ENCODE measurements at regions not wholly inside any gene's neighbourhood (a gene's known extent, or its start where the extent isn't known, plus 50 kb on each side); places are given as distances from the start of the nearest gene placed in this dataset.

DNA sequence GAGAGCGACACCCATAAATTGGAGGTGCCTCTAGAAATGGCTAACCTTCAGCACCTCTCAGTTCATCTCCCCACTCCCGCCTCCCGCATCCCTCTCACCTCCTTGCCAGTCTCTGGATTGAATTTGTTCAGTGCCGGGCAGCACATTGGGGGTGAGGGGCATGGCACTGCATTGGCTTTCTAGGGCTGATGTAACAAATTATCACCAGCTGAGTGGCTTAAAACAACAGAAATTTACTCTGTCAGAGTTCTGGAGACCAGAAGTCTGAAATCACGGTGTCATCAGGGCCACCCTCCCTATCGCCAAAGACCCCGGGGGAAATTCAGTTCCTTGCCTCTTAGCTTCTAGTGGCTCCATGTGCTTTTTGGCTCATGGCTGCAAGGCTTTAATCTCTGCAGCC lies 105.1 kb upstream of the RBPJ start:
- no peak overlapping the region for H3K27ac Mint-ChIP-seq
- no peaks in the 10 kb centered on the region for H3K36me3 Mint-ChIP-seq
- H3K27me3 Mint-ChIP-seq, result peaks cover 17% of the 10 kb centered on the region
- H3K4me1 Mint-ChIP-seq, result peaks cover 19% of the 10 kb centered on the region
- DNase-seq (ENCODE audit: low spot score in 2 of 2) (no peak), ATAC-seq (ENCODE audit: low read depth) (no peak)
- H3K9me3 Mint-ChIP-seq, result peaks cover 2% of the 10 kb centered on the region
- H3K4me3 Mint-ChIP-seq, result no peak overlapping the region

DNA sequence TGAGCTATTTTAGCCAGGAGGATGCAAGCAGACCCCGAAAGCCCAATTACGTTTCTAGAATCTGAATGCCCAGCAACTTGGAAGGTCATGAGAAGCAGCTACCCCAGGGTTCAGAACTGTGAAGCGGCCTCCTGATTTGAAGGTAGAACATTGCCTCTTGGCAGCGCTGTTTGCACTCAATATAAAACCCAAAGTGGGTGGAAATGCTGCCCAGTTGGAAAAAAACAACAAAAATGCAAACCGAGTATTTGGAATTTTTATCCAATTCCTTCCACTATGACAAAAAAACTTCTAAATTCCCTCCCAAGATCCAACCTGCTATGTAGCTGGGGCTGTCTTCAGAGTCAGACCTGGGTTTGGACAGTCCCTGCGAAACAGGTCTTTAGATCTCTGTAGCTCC lies 103.3 kb upstream of the RBPJ start:
- DNase-seq (ENCODE audit: low spot score in 2 of 2) (no peak), ATAC-seq (ENCODE audit: low read depth) (no peak)
- H3K9me3 Mint-ChIP-seq, result peaks cover 2% of the 10 kb centered on the region
- peaks cover 14% of the 10 kb centered on the region for H3K27me3 Mint-ChIP-seq
- H3K4me3 Mint-ChIP-seq, result no peak overlapping the region
- H3K27ac Mint-ChIP-seq, result peak overlapping the region; percentile 92
- peaks cover 19% of the 10 kb centered on the region for H3K4me1 Mint-ChIP-seq
- no peaks in the 10 kb centered on the region for H3K36me3 Mint-ChIP-seq

DNA sequence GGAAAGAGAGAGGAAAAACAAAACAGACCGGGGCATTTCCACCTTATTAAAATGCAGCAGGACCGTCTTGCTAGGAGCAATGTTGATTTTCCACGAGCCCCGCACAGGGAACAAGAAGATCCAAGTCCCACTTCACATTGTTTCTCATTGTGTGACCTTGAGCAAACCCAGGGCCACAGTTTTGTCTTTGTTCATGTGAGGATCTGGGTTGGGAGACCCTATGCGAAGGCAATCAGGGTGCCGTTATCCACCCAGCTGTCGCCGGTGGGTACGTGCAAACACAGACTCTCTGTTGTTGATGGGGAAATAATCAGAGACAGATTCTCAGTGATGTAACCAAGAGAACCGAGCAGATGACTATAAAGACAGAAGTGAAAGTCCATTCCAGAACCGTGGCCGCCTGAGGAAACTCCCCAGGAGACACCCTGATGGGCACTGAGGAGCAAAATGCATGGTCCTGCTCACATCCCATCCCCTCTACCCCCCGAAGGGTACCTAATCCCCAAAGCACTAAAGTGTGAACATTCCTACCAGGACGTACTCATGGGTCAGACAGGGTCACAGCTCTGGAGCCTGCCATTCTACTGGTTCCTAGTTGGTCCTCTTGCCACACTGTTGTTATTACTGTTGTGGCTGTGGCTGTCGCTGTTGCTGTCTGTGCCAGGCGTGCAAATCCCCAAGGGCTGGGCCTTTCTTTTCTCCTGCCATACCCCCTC lies 102.7 kb upstream of the RBPJ start:
- H3K4me1 Mint-ChIP-seq, result peaks cover 19% of the 10 kb centered on the region

DNA sequence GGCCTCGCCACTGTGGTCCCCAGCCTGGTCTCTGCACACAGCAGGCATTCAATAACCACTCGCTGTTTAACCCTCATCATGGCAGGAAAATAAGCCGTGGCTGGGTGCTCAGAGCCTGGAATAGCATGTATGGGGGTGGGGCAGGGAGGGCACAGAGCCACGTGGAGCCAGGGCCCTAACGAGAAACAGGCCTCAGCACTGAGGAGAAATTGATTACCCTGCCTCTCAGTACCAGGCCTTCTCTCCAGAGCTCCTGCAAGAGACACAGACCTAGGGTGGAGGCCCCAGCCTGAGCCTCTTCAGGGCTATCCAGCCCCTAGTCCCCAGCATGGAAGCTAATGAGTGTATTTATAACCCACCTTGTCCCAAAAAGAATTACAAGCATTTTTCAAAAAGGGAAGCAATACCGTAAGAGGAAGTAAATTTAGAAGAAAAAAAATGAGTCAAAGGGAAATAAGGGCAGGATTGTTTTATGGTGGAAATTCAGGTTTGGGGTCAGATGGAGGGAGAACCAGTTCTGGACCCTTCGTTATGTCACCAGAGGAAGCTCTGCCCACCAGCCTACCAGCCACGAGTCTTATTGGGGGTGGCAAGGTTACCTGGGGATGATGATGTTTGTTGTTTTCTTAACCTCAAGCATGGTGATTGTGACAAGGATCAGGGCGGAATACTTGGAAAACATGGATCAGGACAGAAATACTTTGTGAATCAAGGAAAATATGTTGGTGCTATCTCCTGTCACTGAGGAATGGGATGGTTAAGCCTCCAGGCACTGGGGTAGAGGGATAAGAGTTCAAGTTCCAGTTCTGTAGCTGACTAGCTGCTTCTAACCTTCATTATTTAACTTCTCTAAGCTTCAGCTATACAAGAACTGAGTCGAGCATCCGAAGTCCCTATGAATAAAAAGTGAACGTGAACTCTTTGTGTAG lies 101.9 kb upstream of the RBPJ start:
- Mint-ChIP-seq H3K36me3 (no peaks in the 10 kb centered on the region), H3K4me3 (peak overlapping the region; percentile 55), H3K27me3 (peaks cover 8% of the 10 kb centered on the region), H3K9me3 (peaks cover 1% of the 10 kb centered on the region), H3K4me1 (peaks cover 17% of the 10 kb centered on the region), H3K27ac (peak overlapping the region; percentile 92)
- ATAC-seq (ENCODE audit: low read depth) (peak; percentile 6), DNase-seq (ENCODE audit: low spot score in 2 of 2) (no peak)

More for the DNA sequence above, 102.7 kb upstream of the RBPJ start:
- peak overlapping the region; percentile 92 for H3K27ac Mint-ChIP-seq
- peak; percentile 14 to 43 for DNase-seq (ENCODE audit: low spot score in 2 of 2)
- peak; percentile 87 for ATAC-seq (ENCODE audit: low read depth)
- H3K27me3 Mint-ChIP-seq, result peaks cover 15% of the 10 kb centered on the region
- H3K9me3 Mint-ChIP-seq, result peaks cover 2% of the 10 kb centered on the region
- H3K4me3 Mint-ChIP-seq, result peak overlapping the region; percentile 55
- H3K36me3 Mint-ChIP-seq, result no peaks in the 10 kb centered on the region

DNA sequence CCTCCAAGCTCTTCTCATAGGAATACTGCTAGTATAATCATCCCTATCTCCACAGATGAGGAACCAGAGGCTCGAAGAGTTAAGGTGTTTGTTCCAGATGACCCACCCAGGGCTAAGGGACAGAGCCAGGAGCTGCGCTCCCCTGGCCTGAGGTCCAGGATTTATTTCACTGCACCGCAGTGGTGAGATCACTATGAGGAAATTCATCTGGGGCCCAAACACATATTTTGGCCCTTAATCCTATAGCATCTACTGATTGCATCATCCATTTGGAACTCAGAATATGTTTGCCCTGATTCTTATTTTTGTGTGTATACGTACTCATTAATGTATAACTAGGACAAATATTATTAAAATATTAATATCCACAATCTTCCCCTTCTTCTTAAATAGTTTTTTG lies 100.1 kb upstream of the RBPJ start:
- Mint-ChIP-seq H3K4me1 (peaks cover 15% of the 10 kb centered on the region), H3K9me3 (no peaks in the 10 kb centered on the region), H3K27me3 (peaks cover 5% of the 10 kb centered on the region), H3K27ac (no peak overlapping the region), H3K4me3 (no peak overlapping the region), H3K36me3 (no peaks in the 10 kb centered on the region)
- DNase-seq (ENCODE audit: low spot score in 2 of 2) (no peak), ATAC-seq (ENCODE audit: low read depth) (no peak)

DNA sequence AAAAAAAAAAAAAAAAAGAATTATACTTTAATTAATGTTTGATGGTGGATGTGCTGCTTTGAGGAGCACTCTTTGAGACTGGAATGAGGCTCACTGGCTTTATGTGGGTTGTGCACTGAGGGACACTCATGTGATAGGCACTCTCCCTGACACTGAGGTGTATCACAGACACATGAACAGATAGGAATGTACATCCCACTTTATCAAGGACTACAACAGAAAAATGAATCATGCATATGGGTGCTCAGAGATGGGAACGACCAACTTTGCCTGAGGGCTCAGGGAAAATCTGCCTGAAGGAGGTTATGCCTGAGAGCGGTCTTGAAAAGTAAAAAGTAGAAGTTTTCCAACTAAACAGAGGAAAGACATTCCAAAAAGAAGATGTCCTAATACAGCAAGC lies 97.7 kb upstream of the RBPJ start:
- no peak overlapping the region for H3K27ac Mint-ChIP-seq
- no peaks in the 10 kb centered on the region for H3K36me3 Mint-ChIP-seq

DNA sequence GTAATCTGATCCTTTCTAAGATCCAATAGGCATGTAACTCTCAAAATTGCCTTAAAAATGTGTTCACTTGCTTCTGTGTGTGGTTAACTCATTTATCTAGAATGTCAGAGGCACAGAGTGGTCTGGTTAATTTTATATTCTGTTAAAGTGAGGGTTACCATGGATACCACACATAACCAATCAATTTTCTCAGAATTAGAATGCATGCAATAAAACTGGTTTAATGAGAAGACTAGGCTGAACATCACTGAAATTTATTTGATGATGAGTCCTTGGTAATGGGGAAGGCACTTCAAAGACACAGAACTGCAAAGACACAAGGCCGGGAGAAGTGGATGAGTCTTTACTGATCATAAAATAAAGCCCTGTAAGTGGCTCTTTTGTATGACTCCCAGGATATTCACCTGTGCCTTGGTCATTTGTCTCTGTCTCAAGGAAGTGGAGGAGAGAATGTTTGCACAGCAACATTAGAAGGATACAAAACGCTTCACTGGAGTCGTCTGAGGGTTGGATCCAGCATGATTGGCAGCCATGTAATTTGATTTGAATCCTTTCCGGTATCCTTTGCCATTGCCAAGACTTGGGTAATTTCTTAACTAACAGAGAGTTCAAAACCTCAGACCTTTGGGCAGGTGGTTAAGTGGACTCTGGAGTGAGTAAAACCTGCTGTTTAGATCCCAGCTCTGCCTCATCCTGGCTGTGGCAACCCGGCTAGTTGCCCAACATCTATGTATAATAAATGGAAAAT lies 94.0 kb upstream of the RBPJ start:
- H3K27me3 Mint-ChIP-seq, result peaks cover 3% of the 10 kb centered on the region
- H3K4me1 Mint-ChIP-seq, result no peaks in the 10 kb centered on the region
- ATAC-seq (ENCODE audit: low read depth) (no peak), DNase-seq (ENCODE audit: low spot score in 2 of 2) (no peak)
- no peak overlapping the region for H3K4me3 Mint-ChIP-seq
- no peaks in the 10 kb centered on the region for H3K9me3 Mint-ChIP-seq
- H3K27ac Mint-ChIP-seq, result no peak overlapping the region
- H3K36me3 Mint-ChIP-seq, result no peaks in the 10 kb centered on the region

More for the DNA sequence above, 97.7 kb upstream of the RBPJ start:
- no peaks in the 10 kb centered on the region for H3K9me3 Mint-ChIP-seq
- ATAC-seq (ENCODE audit: low read depth) (no peak), DNase-seq (ENCODE audit: low spot score in 2 of 2) (no peak)
- H3K4me3 Mint-ChIP-seq, result no peak overlapping the region
- H3K4me1 Mint-ChIP-seq, result peaks cover 9% of the 10 kb centered on the region
- peaks cover 3% of the 10 kb centered on the region for H3K27me3 Mint-ChIP-seq

DNA sequence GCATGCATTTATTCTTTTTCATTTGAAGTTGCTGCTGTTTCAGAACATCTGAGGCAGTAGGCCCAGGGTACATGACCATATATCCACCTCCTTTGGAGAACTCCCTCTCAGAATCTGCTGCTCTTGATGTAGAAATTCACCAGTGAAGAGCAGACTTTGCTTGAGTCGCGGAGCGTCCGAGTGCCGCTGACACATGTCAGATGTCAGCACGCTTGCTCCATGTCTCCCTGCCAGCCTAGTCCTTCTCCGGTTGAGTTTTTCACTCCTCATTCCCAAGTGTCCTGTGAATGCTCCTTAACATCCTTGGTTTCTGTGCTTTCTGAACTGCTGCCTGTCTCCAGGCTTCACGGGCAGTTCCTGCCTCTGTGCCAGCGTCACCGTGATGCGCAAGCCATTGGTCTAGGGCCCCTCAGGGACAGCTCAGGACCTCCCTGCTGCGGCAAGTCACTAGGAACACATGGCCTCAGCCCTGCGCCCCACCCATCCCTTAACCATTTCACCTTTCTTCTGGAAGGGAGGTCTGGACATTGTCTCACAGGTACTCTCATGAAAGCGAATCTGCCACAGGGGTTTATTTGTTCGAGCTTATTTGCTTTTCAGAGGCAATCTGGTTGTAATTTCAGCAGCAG lies 93.1 kb upstream of the RBPJ start:
- Mint-ChIP-seq H3K27me3 (peaks cover 1% of the 10 kb centered on the region), H3K27ac (no peak overlapping the region), H3K36me3 (no peaks in the 10 kb centered on the region), H3K4me3 (no peak overlapping the region), H3K9me3 (no peaks in the 10 kb centered on the region), H3K4me1 (no peaks in the 10 kb centered on the region)
- ATAC-seq (ENCODE audit: low read depth) (no peak), DNase-seq (ENCODE audit: low spot score in 2 of 2) (no peak)

DNA sequence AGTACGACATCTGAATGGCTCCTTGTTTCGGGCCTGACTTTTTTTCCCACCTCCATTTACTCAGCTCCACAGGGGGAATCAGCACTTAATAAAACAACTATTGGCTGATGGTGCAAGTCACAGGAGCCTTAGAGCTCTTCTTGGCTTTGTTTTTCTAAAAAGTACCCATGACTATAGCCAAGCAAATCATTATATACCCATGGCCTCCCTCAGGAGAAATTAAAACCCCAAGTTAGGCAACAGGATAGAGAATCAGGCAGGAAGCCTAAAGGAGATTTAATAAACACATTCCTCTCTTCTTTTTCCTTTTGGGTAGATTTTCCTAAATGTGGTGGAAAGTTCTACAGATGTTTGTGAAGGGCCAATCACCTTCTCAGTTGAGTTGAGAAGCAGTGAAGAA lies 91.9 kb upstream of the RBPJ start:
- Mint-ChIP-seq H3K4me1 (no peaks in the 10 kb centered on the region), H3K4me3 (no peak overlapping the region), H3K27me3 (peaks cover 4% of the 10 kb centered on the region), H3K36me3 (no peaks in the 10 kb centered on the region), H3K9me3 (no peaks in the 10 kb centered on the region), H3K27ac (no peak overlapping the region)
- DNase-seq (ENCODE audit: low spot score in 2 of 2) (no peak), ATAC-seq (ENCODE audit: low read depth) (no peak)

DNA sequence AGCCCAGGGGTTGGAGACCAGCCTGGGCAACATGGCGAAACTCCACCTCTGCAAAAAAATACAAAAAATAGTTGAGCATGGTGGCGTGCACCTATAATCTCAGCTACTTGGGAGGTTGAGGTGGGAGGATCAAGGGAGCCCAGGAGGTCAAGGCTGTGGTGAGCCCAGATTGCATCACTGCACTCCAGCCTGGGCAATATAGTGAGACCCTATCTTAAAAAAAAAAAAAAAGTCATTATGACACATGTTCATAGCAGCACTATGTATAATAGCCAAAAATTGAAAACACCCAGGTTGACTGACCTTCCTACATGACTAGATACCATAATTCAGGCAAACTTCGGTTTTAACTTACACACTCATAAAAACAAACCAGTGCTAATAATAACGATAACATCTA lies 90.8 kb upstream of the RBPJ start:
- H3K27ac Mint-ChIP-seq, result no peak overlapping the region
- no peaks in the 10 kb centered on the region for H3K9me3 Mint-ChIP-seq
- ATAC-seq (ENCODE audit: low read depth), result no peak
- H3K27me3 Mint-ChIP-seq, result peaks cover 4% of the 10 kb centered on the region
- H3K36me3 Mint-ChIP-seq, result no peaks in the 10 kb centered on the region
- no peak for DNase-seq (ENCODE audit: low spot score in 2 of 2)
- no peak overlapping the region for H3K4me3 Mint-ChIP-seq
- no peaks in the 10 kb centered on the region for H3K4me1 Mint-ChIP-seq

DNA sequence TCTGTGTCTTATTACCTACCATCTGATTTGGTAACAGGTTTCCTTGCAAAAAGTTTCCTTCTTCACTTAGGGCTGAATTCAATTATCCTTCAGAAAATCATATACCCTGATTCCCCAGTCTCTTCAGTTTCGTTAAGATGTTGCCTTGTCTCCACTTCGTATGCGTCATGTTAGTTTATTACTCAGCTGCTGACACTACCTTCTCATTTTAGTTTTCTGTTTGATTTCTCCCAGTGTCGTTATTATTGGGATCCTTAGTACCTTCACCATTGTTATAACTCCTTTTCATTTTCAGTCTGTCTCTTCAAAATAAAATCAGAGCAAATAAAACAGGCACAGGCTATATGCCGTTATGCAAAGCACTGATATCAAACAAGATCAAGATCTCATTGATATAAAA lies 87.5 kb upstream of the RBPJ start:
- H3K27me3 Mint-ChIP-seq, result peaks cover 6% of the 10 kb centered on the region
- H3K9me3 Mint-ChIP-seq, result no peaks in the 10 kb centered on the region
- H3K4me3 Mint-ChIP-seq, result no peak overlapping the region
- no peak for DNase-seq (ENCODE audit: low spot score in 2 of 2)
- no peaks in the 10 kb centered on the region for H3K36me3 Mint-ChIP-seq
- ATAC-seq (ENCODE audit: low read depth), result no peak
- H3K27ac Mint-ChIP-seq, result no peak overlapping the region
- H3K4me1 Mint-ChIP-seq, result no peaks in the 10 kb centered on the region

DNA sequence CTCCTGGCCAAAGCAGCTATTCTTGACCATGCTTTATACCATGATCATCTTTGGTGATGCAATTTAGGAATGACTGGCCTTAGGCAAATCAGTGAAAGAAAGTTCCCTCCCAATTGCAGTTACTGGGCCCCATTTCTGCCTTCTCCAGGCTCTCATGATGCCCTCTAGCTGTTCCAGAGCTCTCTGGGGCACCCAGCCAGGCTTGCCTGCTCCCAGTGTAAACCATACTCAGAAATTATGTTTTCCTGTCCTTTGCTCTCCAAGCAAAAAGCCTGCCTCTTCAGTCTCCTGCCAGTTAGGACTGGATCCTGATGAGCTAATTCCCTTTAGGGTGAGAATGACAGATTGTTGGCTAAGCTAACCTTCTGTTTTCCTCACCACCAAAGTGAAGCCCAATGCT lies 85.3 kb upstream of the RBPJ start:
- no peaks in the 10 kb centered on the region for H3K4me1 Mint-ChIP-seq
- H3K9me3 Mint-ChIP-seq, result no peaks in the 10 kb centered on the region
- H3K27ac Mint-ChIP-seq, result no peak overlapping the region
- DNase-seq (ENCODE audit: low spot score in 2 of 2) (no peak), ATAC-seq (ENCODE audit: low read depth) (no peak)
- H3K4me3 Mint-ChIP-seq, result no peak overlapping the region
- peaks cover 11% of the 10 kb centered on the region for H3K27me3 Mint-ChIP-seq
- H3K36me3 Mint-ChIP-seq, result peaks cover 1% of the 10 kb centered on the region

DNA sequence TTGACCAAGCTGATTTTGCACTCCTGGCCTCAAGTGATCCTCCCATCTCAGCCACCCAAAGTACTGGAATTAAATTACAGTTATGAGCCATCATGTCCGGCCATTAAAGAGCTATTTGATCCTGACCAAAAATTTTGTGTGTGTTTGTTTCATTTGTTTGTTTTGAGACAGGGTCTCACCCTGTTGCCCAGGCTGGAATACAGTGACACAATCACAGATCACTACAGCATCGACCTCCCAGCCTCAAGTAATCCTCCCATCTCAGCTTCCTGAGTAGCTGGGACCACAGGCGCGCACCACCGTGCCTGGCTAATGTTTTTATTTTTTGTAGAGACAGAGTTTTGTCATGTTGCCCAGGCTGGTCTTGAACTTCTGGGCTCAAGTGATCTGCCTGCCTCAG lies 82.9 kb upstream of the RBPJ start:
- no peaks in the 10 kb centered on the region for H3K4me1 Mint-ChIP-seq
- no peak for ATAC-seq (ENCODE audit: low read depth)
- H3K36me3 Mint-ChIP-seq, result peaks cover 1% of the 10 kb centered on the region
- no peak overlapping the region for H3K4me3 Mint-ChIP-seq
- no peaks in the 10 kb centered on the region for H3K9me3 Mint-ChIP-seq
- H3K27me3 Mint-ChIP-seq, result peaks cover 10% of the 10 kb centered on the region
- no peak overlapping the region for H3K27ac Mint-ChIP-seq
- no peak for DNase-seq (ENCODE audit: low spot score in 2 of 2)

DNA sequence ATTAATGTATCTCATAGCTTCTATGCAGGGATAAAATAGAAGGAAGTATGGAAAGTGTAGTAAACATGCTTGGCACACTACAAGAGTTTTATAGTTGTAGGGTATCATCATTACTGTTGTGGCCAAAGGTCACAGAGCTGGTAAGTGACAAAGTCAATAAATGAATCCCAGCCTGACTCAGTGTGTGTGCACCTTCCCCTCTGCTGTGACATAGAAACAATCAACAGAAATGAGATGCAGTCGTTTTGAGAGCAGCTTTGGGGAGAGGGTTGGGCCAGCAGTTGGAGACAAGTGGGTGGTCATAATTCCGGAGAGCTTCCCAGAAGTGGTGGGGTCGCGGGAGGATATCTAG lies 82.4 kb upstream of the RBPJ start:
- peaks cover 8% of the 10 kb centered on the region for H3K27me3 Mint-ChIP-seq
- H3K4me3 Mint-ChIP-seq, result no peak overlapping the region
- H3K9me3 Mint-ChIP-seq, result no peaks in the 10 kb centered on the region
- peaks cover 1% of the 10 kb centered on the region for H3K36me3 Mint-ChIP-seq
- H3K27ac Mint-ChIP-seq, result no peak overlapping the region
- ATAC-seq (ENCODE audit: low read depth), result no peak
- DNase-seq (ENCODE audit: low spot score in 2 of 2), result no peak
- no peaks in the 10 kb centered on the region for H3K4me1 Mint-ChIP-seq
